HG03095 (cell line): ENCODE measurements at regions not wholly inside any gene's neighbourhood (a gene's known extent, or its start where the extent isn't known, plus 50 kb on each side); places are given as distances from the start of the nearest gene placed in this dataset.

Experiments used
- ATAC-seq: cut with Tn5 transposase; IDR thresholded peaks from one replicate; pipeline ENCODE4 v1.9.1; 2021; ENCODE audit warnings: moderate library complexity; ENCODE audit not compliant: unreplicated experiment

- no peak for ATAC-seq
Observed at GRCh38 chr10:90443342-90443741, 414.5 kb downstream of the HTR7 start.

- ATAC-seq, result no peak
Observed at GRCh38 chr10:90447831-90448230, 410.0 kb downstream of the HTR7 start.

- no peak for ATAC-seq
Observed at GRCh38 chr10:90450797-90451196, 407.0 kb downstream of the HTR7 start.

GRCh38 chr10:90451283-90451682 lies 406.6 kb downstream of the HTR7 start:
- ATAC-seq, result no peak

GRCh38 chr10:90458054-90458453 lies 399.8 kb downstream of the HTR7 start:
- no peak for ATAC-seq

- ATAC-seq, result no peak
Observed at GRCh38 chr10:90458571-90458970, 399.3 kb downstream of the HTR7 start.

- no peak for ATAC-seq
Observed at GRCh38 chr10:90461437-90462155, 396.2 kb downstream of the HTR7 start.

- no peak for ATAC-seq
Observed at GRCh38 chr10:90462749-90463470, 394.9 kb downstream of the HTR7 start.

GRCh38 chr10:90464329-90464728 lies 393.5 kb downstream of the HTR7 start:
- no peak for ATAC-seq

- no peak for ATAC-seq
Observed at GRCh38 chr10:90470966-90471365, 386.9 kb downstream of the HTR7 start.

- no peak for ATAC-seq
Observed at GRCh38 chr10:90480466-90480865, 377.4 kb downstream of the HTR7 start.

GRCh38 chr10:90481326-90481923 lies 376.4 kb downstream of the HTR7 start:
- ATAC-seq, result no peak

GRCh38 chr10:90484518-90484917 lies 373.3 kb downstream of the HTR7 start:
- ATAC-seq, result no peak

- ATAC-seq, result no peak
Observed at GRCh38 chr10:90494183-90494582, 363.7 kb downstream of the HTR7 start.

GRCh38 chr10:90504172-90504571 lies 353.7 kb downstream of the HTR7 start:
- ATAC-seq, result no peak

- ATAC-seq, result no peak
Observed at GRCh38 chr10:90526721-90527120, 331.1 kb downstream of the HTR7 start.

GRCh38 chr10:90530521-90530920 lies 327.3 kb downstream of the HTR7 start:
- ATAC-seq, result no peak

GRCh38 chr10:90557385-90557784 lies 300.5 kb downstream of the HTR7 start:
- ATAC-seq, result no peak

- no peak for ATAC-seq
Observed at GRCh38 chr10:90560331-90560730, 297.5 kb downstream of the HTR7 start.

- ATAC-seq, result no peak
Observed at GRCh38 chr10:90561666-90562065, 296.2 kb downstream of the HTR7 start.

- ATAC-seq, result no peak
Observed at GRCh38 chr10:90571481-90572258, 286.2 kb downstream of the HTR7 start.
